ENCODE measurements at regions not wholly inside any gene's neighbourhood (a gene's known extent, or its start where the extent isn't known, plus 50 kb on each side); places are given as distances from the start of the nearest gene placed in this dataset.

- no peak for DNase-seq (ENCODE audit: low spot score)
Observed at GRCh38 chr10:113420057-113420732, 132.7 kb upstream of the HABP2 start.

GRCh38 chr10:113420733-113421675, 131.8 kb upstream of the HABP2 start:
- no peak for DNase-seq (ENCODE audit: low spot score)

GRCh38 chr10:113422371-113422770, 130.5 kb upstream of the HABP2 start:
- no peak for DNase-seq (ENCODE audit: low spot score)

DNA sequence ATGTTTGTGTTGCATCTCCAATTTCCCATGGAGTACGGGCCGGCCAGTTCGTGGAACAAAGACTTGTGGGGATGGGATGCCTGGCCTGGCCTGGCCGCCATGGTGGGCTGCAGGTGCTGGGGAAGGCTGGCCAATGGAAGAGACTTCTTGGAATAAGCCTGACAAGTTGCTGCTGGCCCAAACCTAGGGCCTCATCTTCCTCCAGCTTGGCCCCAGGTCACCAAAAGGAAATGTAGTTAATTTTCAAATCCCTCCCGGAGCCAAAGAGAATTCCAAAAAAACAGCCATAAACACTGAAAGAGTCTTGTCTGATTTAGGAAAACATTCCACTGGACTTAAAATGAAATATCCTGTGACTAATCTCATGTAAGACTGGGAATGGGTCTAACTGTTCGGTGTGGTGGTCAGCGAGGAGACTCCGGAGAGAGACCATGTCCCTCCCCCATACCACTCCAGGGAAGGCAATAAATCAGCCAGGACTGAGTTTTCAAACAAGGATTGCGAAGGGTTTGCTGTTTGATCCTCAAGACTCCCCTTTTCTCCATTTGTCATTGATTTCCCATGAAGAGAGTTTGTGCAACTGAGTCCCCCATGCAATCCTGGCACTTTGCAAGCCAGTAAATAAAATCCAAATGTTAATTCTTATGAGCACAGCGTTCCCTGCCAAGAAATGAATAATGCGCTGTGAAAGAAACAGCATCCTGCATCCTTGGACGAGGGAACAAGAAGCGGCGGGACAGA, 128.7 kb upstream of the HABP2 start:
- DNase-seq (ENCODE audit: low spot score): peak; percentile 64

DNA sequence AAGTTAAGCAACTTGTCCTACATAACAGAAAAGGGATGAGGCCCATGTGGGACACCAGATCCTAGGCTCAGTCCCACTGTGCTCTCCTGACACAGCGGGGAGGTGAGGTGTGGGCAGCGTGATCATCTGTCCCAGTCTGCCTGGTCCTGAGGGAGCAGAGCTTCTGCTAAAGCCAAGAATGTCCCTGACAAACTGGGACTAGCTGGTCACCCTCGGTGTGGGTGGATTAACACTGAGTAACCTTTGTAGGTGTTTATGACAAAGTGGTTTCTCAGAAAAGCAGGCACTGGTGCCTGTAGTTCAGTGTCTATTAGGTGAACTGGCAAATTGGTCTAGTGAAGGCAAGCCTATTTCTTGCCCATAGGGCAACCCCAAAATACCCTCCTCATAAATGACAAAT, 127.8 kb upstream of the HABP2 start:
- DNase-seq (ENCODE audit: low spot score): no peak

- DNase-seq (ENCODE audit: low spot score): no peak
Observed at GRCh38 chr10:113425541-113425951, 127.3 kb upstream of the HABP2 start.

- DNase-seq (ENCODE audit: low spot score): no peak
Observed at GRCh38 chr10:113426181-113426877, 126.5 kb upstream of the HABP2 start.

GRCh38 chr10:113427236-113427735, 125.6 kb upstream of the HABP2 start:
- DNase-seq (ENCODE audit: low spot score): no peak

DNA sequence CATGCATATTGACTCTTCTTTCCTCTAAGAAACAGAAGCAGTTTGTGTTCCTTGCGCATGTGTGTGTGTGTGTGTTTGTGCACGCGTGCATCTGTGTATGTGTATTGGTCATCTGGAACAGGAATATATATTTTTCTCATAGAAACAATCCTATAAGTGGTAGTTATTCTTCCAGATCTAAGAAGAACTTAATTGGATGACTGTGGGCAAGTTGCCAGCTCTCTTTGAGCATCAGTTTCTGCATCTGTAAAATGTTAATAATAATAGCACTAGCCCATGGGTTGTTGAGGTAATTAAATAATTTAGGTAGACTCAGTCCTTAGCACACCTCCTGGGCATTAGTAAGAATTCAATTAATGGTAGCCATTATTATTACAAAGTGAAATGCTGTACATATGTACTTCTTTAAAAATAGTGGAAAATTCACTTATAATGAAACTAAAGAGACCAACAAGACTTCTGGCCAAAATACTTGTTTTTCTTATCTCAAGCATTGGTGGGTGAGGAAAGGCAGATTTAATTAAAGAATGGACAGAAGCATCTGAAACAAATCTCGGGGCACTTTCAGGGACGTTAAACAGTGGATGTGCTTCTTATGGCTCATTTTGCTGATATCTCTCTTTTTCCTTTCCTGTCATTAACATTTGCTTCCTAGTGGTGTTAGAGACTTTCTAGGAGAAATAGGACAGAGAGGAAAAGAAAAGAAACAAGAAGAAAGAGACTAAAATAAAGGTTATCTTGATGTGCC, 124.9 kb upstream of the HABP2 start:
- no peak for DNase-seq (ENCODE audit: low spot score)

DNA sequence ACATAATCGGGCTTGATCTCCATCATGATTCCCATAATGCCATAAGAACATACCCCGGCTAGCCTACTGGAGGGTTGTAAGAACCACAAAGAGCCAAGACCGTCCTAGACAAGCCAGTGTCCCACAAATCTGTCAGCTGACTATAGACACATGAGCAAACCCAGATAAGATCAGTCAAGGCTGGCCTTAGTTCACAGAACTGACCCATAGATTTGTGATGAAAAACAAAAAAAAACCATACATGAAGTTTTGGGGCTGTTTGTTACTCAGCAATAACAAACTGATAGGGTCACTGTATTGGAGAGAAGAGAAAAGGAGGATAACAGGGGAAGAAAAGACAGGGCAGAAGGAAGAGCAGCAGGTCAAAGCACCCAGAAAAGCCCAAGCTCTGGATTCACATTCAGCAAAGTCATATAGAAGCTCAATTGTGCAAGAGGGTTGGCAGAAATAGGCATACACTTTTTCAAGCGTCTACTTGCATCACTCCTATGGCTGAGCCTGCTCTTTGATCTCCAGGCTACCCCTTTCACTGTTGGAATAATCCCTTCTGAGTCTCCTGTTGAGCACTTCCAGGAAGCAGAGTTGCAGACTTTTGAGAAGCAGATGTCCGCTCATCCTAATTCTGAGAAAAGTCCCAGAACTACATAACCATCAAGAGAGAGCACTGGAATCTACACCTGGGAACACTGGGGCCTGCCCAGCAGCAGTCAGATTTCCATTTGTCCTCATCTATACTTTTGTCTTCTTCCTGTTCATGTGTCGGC, 122.0 kb upstream of the HABP2 start:
- no peak for DNase-seq (ENCODE audit: low spot score)

DNA sequence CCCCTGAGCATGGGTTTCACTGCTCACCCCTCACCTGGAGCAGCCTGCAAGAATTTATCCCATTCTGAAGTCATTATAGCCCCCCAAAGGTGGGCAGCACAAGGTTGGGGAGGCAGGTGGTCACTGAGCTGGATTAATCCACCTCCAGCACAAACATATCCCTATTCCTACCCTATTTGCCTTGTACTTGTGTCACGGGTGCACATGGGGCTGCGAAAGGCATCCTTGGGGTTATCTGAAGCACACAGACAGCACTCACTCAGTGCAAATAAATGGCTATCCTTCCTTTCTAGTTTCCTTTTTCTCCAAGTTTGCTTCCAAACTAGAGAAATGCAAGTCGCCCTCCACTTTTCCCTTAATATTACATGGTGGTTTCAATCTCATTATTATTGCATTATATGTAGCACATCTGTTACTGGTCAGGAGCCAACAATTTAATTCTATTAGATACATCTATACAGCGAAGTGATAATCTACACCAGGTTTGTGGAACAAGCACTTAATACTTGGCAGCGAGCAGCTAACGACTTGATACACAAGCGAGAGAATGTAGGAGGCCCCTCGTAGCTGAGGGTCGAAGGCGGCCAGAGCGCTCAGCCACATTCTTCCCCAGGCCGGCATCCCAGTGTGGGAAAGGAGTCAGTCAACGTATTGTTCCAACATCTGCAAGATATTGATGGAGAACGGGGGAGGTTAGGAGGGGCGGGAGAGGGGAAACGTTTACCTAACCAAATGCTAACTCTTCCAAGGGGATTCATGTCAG, 121.3 kb upstream of the HABP2 start:
- DNase-seq (ENCODE audit: low spot score): no peak

DNA sequence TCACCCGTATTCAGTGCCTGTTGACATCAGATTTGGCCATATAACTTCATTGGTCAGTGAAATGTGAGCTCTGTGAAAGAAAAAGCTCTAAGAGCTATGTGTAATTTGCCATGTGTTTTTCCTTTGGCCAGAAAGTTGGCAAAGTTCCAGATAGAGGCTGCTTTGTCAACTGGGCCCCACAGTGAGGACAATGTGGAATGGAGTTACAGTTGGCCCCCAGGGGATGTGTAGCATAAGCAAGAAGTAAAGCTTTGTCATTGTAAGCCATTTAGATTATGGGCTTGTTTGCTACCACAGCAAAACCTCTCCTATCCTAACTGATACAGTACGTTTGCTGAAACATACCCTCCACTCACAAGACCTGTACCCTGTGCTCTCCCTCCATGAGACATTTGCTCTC, 119.1 kb upstream of the HABP2 start:
- DNase-seq (ENCODE audit: low spot score): no peak

DNA sequence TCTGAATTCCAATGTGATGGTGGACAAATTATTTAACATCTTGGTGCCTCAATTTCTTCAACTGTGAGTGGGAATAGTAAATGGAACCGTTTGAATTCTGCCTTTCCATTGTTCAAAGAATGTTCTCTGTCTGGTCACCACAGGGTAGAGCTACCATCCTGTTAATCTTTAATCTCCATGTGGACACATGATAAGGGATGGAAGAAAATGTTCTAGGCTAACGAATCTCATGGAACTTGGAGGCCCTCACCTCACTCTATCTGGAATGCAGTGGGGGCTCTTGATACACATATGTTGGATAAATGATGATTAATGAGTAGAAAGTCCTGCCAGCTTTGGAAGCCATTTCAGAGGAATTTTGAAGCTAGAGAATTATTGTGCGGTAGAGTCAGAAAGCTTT, 118.5 kb upstream of the HABP2 start:
- DNase-seq (ENCODE audit: low spot score): no peak

DNA sequence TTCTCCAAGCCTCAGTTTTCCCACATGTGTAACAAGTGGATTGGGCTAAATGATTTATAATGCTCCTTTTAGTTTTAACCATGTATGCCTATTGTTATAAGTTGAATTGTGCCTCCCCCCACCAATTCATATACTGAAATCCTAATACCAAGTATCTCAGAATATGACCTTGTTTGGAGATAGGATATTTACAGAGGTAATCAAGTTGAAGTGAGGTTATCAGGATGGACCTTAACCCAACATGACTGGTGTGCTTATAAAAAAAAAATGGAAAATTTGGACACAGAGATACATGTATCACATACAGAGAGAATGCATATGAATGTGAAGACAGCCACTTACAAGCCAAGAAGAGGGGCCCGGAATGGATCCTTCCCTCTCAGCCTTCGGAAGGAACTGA, 117.9 kb upstream of the HABP2 start:
- no peak for DNase-seq (ENCODE audit: low spot score)

GRCh38 chr10:113435881-113436280, 117.0 kb upstream of the HABP2 start:
- no peak for DNase-seq (ENCODE audit: low spot score)

DNA sequence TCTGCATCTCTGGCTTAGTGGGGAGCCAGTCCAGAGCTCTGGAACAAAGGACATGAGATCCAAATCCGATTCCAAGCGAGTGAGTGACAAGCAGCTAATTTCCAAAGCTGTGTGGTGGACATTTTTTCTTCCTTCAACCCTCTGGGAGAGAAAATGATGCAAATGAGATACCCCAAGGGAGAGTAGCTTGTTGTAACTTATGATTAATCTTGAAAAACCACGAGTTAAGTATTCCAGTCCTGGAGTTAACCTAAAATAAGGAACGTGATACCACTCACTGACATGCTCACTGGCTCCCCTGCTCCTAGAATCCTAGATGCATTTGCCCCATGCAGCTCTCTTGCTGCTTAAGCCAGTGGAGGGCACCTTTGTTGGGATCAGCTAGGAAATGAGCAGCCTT, 116.0 kb upstream of the HABP2 start:
- DNase-seq (ENCODE audit: low spot score): no peak

- DNase-seq (ENCODE audit: low spot score): peak; percentile 81
Observed at GRCh38 chr10:113438652-113439051, 114.2 kb upstream of the HABP2 start.

DNA sequence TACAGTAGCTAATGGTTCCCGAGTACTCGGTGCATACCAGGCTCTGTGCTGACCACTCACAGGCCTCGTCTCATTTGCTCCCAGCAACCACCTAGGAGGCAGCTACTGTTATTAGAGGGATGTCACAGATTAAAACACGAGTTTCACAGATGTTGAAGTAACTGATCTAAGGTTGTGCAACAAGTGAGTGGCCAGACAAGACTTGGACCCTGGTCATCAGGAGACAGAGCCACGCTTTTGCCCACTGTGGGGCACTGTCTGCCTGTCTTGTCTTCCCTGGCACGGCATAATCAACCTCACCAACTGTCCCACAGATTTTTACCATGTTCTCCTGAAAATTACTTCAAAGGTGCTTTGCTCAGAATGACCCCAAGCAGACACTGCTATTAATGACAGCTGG, 111.6 kb upstream of the HABP2 start:
- peak; percentile 74 for DNase-seq (ENCODE audit: low spot score)

DNA sequence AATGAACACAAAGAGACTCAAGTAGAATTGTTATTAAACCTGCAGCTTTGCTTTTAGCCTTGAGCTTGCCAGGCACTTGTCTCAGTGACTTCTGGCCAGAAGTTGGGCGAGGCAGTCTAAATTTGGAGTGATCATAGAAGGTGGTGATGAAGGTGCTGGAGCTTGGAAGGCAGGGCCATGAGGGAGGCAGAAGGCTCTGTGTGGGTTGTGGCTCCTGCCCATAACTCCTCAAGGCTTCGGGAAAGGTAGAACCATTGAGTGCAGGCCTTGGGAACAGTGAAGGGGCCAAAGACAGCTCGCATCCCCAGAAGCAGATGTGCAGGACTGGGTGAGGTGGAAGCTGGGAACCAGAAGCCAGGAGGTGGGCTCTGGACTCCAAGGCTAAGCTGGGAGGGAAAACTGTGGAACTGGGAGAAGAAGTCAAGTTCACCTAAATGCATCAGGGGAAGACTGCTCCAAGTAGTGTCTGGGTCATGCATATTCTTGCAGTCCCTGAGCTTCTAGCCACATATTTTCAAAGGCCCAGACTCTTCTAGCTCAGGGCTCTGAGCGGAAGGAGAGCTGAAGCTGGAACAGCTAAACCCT, 111.1 kb upstream of the HABP2 start:
- no peak for DNase-seq (ENCODE audit: low spot score)

Measured in AG20443 (cell line).